ENCODE measurements at regions not wholly inside any gene's neighbourhood (a gene's known extent, or its start where the extent isn't known, plus 50 kb on each side); places are given as distances from the start of the nearest gene placed in this dataset.

- TF ChIP-seq CBX8 (IDR thresholded peaks at IDR 0.05; ENCODE audit: borderline replicate concordance, low read depth, low read length): no peak
Measured at GRCh38 chrY:7562541-7562940, 651.0 kb upstream of the AMELY start (continued).

Measured in H1 (cell line).